Neural cell (in vitro differentiated cells): ENCODE measurements at regions not wholly inside any gene's neighbourhood (a gene's known extent, or its start where the extent isn't known, plus 50 kb on each side); places are given as distances from the start of the nearest gene placed in this dataset.

Experiments
- H2AFZ ChIP-seq: fragments of 200-600, 300-800 bp; sonication (generic), shearing (Covaris generic); 2 replicates; pipeline ENCODE4 v1.6.0; 2014; ENCODE audit warnings: low read depth, mild to moderate bottlenecking, antibody characterized with exemption, low read length, moderate library complexity
- H3F3A ChIP-seq: fragments of 200-600 bp; shearing (Covaris generic); 2 replicates; pipeline ENCODE4 v1.6.1; 2016; ENCODE audit warnings: mild to moderate bottlenecking, moderate library complexity, mixed read lengths, antibody characterized with exemption, low read length; ENCODE audit not compliant: insufficient read depth, poor library complexity, severe bottlenecking
- H3K27ac ChIP-seq: fragments of 200-600, 300-800 bp; sonication (generic), shearing (Covaris generic); 2 replicates; pipeline ENCODE4 v1.5.1; 2014; ENCODE audit warnings: mild to moderate bottlenecking, low read length, moderate library complexity
- H3K27me3 ChIP-seq: fragments of 300-800, 200-600 bp; sonication (generic), shearing (Covaris generic); 2 replicates; pipeline ENCODE4 v1.6.0; 2014; ENCODE audit warnings: mild to moderate bottlenecking, low read depth, low read length, moderate library complexity; ENCODE audit not compliant: insufficient read depth
- H3K36me3 ChIP-seq: fragments of 300-800, 200-600 bp; sonication (generic), shearing (Covaris generic); 2 replicates; pipeline ENCODE4 v1.5.1; 2014; ENCODE audit warnings: mild to moderate bottlenecking, antibody characterized with exemption, low read length, moderate library complexity; ENCODE audit not compliant: insufficient read depth
- H3K4me2 ChIP-seq: fragments of 300-800, 200-600 bp; sonication (generic), shearing (Covaris generic); 2 replicates; pipeline ENCODE4 v1.6.0; 2014; ENCODE audit warnings: mild to moderate bottlenecking, low read length
- H3K4me3 ChIP-seq: fragments of 300-800, 200-600 bp; sonication (generic), shearing (Covaris generic); 2 replicates; pipeline ENCODE4 v1.5.1; 2014; ENCODE audit warnings: mild to moderate bottlenecking, low read length, moderate library complexity
- H3K79me2 ChIP-seq: fragments of 200-600 bp; shearing (Covaris generic); replicated peaks from 2 replicates; pipeline ENCODE4 v1.6.0; 2014; ENCODE audit warnings: mild to moderate bottlenecking, low read length, moderate library complexity; ENCODE audit not compliant: insufficient read depth
- H3K9ac ChIP-seq: fragments of 300-800, 200-600 bp; sonication (generic), shearing (Covaris generic); 2 replicates; pipeline ENCODE4 v1.6.1; 2016; ENCODE audit warnings: mild to moderate bottlenecking, low read length, mixed read lengths
- H3K9me2 ChIP-seq: fragments of 200-600 bp; shearing (Covaris generic); 2 replicates; pipeline ENCODE4 v1.6.1; 2016; ENCODE audit warnings: mild to moderate bottlenecking, low read length, mixed read lengths; ENCODE audit not compliant: insufficient read depth
- H3K9me3 ChIP-seq: fragments of 200-600, 300-800 bp; sonication (generic), shearing (Covaris generic); 2 replicates; pipeline ENCODE4 v1.6.1; 2016; ENCODE audit warnings: mild to moderate bottlenecking, mixed run types, low read length, moderate library complexity, mixed read lengths
- H4K20me1 ChIP-seq: fragments of 200-600 bp; shearing (Covaris generic); 2 replicates; pipeline ENCODE4 v1.6.1; 2016; ENCODE audit warnings: mild to moderate bottlenecking, mixed run types; ENCODE audit not compliant: insufficient read depth
- CTCF ChIP-seq: fragments of 450-650 bp; IDR thresholded peaks from 2 replicates; pipeline ENCODE4 v1.5.1; 2014; ENCODE audit warnings: antibody characterized with exemption, mild to moderate bottlenecking, moderate library complexity; ENCODE audit not compliant: poor library complexity, severe bottlenecking
- EP300 ChIP-seq: fragments of 450-650 bp; conservative IDR thresholded peaks from 2 replicates; pipeline ENCODE4 v1.6.1; 2014; ENCODE audit warnings: antibody characterized with exemption, mild to moderate bottlenecking, moderate library complexity; ENCODE audit not compliant: poor library complexity, severe bottlenecking
- EZH2 ChIP-seq: fragments of 200-600, 300-800 bp; shearing (Covaris generic), sonication (generic); IDR thresholded peaks from 2 replicates; pipeline ENCODE4 v1.6.1; 2014; ENCODE audit warnings: antibody characterized with exemption, low read length, borderline replicate concordance, mild to moderate bottlenecking; ENCODE audit not compliant: insufficient read depth, poor library complexity, severe bottlenecking
- MXI1 ChIP-seq: fragments of 450-650 bp; conservative IDR thresholded peaks from 2 replicates; pipeline ENCODE4 v1.6.1; 2014; ENCODE audit warnings: antibody characterized with exemption, mild to moderate bottlenecking; ENCODE audit not compliant: poor library complexity, severe bottlenecking
- POLR2AphosphoS5 ChIP-seq: IDR thresholded peaks from 2 replicates; pipeline ENCODE4 v1.6.1; 2012
- RAD21 ChIP-seq: fragments of 450-650 bp; conservative IDR thresholded peaks from 2 replicates; pipeline ENCODE4 v1.6.1; 2014; ENCODE audit warnings: antibody characterized with exemption, mild to moderate bottlenecking, moderate library complexity
- REST ChIP-seq: IDR thresholded peaks from 2 replicates; pipeline ENCODE4 v1.6.1; 2012; ENCODE audit warnings: borderline replicate concordance
- SMC3 ChIP-seq: fragments of 450-650 bp; conservative IDR thresholded peaks from 2 replicates; pipeline ENCODE4 v1.6.1; 2014; ENCODE audit warnings: antibody characterized with exemption, mild to moderate bottlenecking, moderate library complexity; ENCODE audit not compliant: poor library complexity
- TAF1 ChIP-seq: IDR thresholded peaks from 2 replicates; pipeline ENCODE4 v1.6.1; 2012; ENCODE audit warnings: low read depth

GRCh38 chr2:5285061-5285460 is 407.1 kb upstream of the SOX11 start:
- Histone ChIP-seq H3F3A (no peaks in the 10 kb centered on the region), H3K9me3 (no peaks in the 10 kb centered on the region), H3K9me2 (no peaks in the 10 kb centered on the region), H4K20me1 (no peaks in the 10 kb centered on the region), H3K36me3 (no peaks in the 10 kb centered on the region), H3K79me2 (no peaks in the 10 kb centered on the region), H3K9ac (no peak overlapping the region), H3K27me3 (no peaks in the 10 kb centered on the region), H3K4me3 (no peak overlapping the region), H3K4me2 (no peak overlapping the region), H2AFZ (no peak overlapping the region), H3K27ac (no peak overlapping the region)
- TF ChIP-seq TAF1 (no peak), RAD21 (no peak), POLR2AphosphoS5 (no peak), MXI1 (no peak), REST (no peak), CTCF (no peak), EP300 (no peak), SMC3 (no peak), EZH2 (no peak)

GRCh38 chr2:5285872-5286769 is 406.1 kb upstream of the SOX11 start:
- H2AFZ ChIP-seq, result no peak overlapping the region
- H4K20me1 ChIP-seq, result no peaks in the 10 kb centered on the region
- no peak overlapping the region for H3K4me3 ChIP-seq
- H3K36me3 ChIP-seq, result no peaks in the 10 kb centered on the region
- no peaks in the 10 kb centered on the region for H3K9me2 ChIP-seq
- no peak overlapping the region for H3K4me2 ChIP-seq
- no peaks in the 10 kb centered on the region for H3K27me3 ChIP-seq
- peak; percentile 19 for TF ChIP-seq SMC3
- TF ChIP-seq MXI1, result no peak
- TF ChIP-seq CTCF, result no peak
- no peak for TF ChIP-seq POLR2AphosphoS5
- H3K9me3 ChIP-seq, result no peaks in the 10 kb centered on the region
- H3F3A ChIP-seq, result peaks cover 4% of the 10 kb centered on the region
- H3K9ac ChIP-seq, result peak overlapping the region; percentile 1
- peak overlapping the region; percentile 22 for H3K27ac ChIP-seq
- no peaks in the 10 kb centered on the region for H3K79me2 ChIP-seq
